GM13977 (cell line): ENCODE measurements at regions not wholly inside any gene's neighbourhood (a gene's known extent, or its start where the extent isn't known, plus 50 kb on each side); places are given as distances from the start of the nearest gene placed in this dataset.

ENCODE experiments used
- DNase-seq: peaks from one replicate; pipeline ENCODE4 v3.0.0; 2012; ENCODE audit warnings: low spot score
- in situ Hi-C: fragments of 300-500 bp; cut with MboI; formaldehyde crosslinking; loops from one replicate; pipeline ENCODE4 v1.12.0; 2022; ENCODE audit warnings: low sequenced_read_pairs, low pct_unique_long_range_greater_than_20kb, mixed read lengths, inconsistent platforms; ENCODE audit not compliant: unreplicated experiment
- TF ChIP-seq, protein P1 (sequence below): IDR thresholded peaks from 2 replicates; pipeline ENCODE4 v1.5.1; 2012; ENCODE audit warnings: mild to moderate bottlenecking, control low read depth; ENCODE audit not compliant: insufficient read depth; ENCODE audit errors: extremely low read depth, missing control alignments

DNA sequence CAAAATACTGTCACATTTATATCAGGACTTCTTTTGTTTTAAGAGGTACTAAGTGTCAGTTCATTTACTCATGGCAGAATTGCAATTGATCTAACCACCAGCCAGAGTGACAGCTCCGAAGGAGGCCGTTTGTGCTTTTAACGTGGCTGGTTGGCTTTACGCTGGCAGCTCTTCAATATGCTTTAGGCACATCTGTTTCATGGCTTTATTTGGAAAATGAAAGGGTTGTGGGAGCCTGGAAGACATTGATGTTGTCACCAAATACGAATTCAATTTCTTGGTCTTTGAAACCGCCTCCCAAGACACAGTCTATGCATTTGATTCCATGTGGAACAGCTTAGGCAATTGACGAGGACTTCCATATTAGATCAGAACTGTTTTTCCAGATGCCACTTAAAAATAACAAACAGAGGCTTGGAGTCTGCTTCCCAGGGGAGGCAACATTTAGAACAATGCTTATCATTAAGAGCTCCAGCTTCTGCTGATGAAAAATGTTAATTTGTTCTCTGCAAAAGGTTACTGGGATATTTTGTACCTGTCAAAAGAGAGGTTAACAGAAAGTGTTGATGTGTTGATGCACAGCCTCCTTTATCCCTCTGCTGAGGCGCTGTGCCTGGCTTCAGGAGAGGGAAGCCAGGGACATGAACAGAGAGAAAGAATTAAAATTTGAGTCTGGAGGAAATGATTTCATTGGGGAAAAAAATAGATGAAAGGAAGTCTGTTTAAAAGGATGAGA is 64.0 kb upstream of the TNFRSF19 start:
- in situ Hi-C loops = no loop called here
- TF ChIP-seq, protein P1, sequence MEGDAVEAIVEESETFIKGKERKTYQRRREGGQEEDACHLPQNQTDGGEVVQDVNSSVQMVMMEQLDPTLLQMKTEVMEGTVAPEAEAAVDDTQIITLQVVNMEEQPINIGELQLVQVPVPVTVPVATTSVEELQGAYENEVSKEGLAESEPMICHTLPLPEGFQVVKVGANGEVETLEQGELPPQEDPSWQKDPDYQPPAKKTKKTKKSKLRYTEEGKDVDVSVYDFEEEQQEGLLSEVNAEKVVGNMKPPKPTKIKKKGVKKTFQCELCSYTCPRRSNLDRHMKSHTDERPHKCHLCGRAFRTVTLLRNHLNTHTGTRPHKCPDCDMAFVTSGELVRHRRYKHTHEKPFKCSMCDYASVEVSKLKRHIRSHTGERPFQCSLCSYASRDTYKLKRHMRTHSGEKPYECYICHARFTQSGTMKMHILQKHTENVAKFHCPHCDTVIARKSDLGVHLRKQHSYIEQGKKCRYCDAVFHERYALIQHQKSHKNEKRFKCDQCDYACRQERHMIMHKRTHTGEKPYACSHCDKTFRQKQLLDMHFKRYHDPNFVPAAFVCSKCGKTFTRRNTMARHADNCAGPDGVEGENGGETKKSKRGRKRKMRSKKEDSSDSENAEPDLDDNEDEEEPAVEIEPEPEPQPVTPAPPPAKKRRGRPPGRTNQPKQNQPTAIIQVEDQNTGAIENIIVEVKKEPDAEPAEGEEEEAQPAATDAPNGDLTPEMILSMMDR = no peak
- DNase-seq = no peak

DNA sequence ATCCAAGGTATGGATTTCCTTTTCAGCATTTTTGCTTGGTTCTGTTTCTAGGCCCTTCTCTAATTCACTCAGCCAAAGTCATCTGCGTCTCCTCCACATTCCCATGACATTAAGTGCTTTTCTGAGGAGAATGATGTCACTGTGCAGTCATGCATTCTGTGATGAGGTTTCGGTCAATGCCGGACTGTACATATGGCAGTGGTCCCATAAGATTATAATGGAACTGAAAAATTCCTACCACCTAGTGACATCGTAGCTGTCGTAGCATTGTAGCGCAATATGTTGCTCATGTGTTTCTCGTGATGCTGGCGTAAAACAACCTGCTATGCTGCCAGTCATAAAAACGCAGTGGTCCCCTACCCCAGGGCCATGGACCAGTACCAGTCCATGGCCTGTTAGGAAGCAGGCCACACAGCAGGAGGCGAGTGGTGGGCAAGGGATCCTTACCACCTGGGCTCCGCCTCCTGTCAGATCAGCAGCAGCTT is 63.4 kb upstream of the TNFRSF19 start:
- no peak for DNase-seq
- in situ Hi-C loops = no loop called here
- TF ChIP-seq, protein P1 = no peak

DNA sequence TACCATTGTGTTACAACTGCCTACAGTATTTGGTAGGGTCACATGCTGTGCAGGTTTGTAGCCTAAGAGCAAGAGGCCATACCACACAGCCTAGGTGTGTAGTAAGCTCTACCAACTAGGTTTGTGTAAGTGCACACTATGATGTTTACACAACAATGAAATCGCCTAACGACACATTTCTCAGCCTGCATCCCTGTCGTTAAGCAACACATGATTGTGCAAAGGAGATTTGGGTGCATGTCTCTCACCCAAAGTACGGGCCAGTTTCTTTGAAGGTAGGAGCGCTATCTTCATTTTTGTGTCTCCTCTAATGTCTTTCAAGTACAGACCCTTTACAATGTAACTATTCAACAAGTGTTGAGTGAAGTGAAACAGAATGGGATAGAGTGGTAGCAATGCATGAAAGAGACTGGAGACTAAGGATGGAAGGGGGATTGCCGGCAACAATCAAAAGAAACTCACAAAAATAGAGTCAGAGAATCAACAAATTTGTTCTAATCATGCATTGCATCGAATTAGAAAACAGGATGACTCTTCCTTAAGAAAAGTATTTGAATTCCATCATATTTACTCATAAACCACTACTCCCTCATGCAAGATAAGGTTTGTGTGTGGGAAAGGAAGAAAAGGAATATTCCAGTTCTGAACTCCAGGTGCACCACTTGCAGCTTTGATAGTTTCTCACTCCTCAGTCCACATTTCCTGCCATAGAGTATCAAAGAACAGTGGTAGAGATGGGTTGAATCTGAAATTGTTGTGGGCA is 60.2 kb upstream of the TNFRSF19 start:
- no peak for DNase-seq
- TF ChIP-seq, protein P1 = no peak
- in situ Hi-C loops = no loop called here

DNA sequence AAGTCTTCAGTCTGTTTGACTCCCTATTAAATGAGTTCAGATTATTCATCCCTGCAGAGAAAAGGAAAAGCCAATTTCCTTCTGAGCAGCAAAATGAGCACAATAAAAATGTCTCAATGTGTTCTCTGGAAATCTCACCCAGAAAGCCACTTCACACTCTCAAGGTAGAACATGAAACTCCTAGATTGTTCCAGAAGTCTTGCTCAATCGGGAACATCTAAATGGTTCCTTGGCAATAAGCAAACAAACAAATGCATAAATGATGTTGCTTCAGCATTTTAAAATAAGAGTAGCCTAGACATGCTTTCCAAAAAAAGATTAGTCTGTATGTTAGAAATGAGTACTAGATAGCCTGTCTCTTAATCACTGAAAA is 59.7 kb upstream of the TNFRSF19 start:
- TF ChIP-seq, protein P1 = no peak
- DNase-seq = no peak
- in situ Hi-C loops = no loop called here

DNA sequence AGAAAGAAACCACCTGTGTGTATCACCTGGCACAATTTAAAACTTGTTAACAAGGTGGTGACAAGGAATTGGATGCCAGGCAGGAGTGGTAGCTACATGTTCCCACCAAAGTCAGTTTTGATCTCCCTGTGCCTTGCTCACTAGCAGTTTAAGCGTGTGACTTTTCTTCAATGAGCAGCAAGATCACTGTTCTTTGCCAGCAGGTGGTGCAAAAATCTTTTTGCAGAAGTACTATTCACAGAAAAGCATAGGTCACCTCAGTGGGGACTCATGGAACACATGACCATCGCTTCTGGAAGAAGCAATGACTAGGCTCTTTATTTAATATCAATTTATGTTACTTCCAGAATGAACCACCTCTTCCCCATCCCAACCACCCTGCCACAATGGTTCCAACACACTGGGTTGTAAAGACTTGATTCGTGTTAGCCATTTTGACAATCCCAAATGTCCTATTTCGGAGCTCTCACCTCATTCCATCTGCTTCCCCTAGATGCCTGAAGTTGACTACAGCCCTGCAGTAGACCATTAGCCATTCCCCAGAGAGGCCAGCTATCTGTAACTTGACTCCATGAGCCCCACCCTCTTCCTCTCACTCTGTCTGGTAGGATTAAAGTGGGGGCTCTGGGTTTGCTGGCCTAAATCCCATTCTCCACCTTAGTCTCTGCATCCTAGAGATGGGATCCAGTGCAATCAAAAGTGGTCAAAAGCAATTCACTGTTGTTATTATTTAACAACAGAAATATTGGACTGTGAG is 59.1 kb upstream of the TNFRSF19 start:
- peak; percentile 52 for DNase-seq
- in situ Hi-C loops = no loop called here
- TF ChIP-seq, protein P1 = peak; percentile 64

DNA sequence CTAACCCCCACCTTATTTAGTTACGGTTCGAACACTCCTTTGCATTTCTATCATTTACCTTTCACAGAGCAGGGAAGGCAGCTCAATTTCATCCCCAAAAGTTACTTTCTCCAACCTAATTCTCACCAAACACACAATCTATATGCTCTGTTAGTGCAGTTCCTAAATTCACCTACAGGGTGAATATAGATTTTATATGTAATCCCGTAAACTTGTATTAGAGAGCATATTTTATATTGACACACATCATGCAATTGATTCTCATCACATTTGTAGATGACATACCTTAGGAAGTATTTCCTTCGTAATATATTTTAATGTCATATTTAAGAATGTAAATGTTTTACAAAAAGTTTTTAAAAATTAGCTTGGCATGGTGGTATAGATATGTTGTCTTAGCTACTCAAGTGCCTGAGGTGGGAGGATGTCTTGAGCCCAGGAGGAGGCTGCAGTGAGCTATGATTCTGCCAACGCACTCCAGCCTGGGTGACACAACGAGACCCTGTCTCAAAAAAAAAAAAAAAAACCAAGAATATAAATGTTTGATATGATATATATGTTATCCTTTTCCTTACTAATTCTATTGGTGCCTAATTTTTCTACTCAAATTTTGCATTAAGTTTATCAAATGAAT is 57.3 kb upstream of the TNFRSF19 start:
- in situ Hi-C loops = no loop called here
- TF ChIP-seq, protein P1 = no peak
- no peak for DNase-seq
